HEK293 (cell line): ENCODE measurements at regions not wholly inside any gene's neighbourhood (a gene's known extent, or its start where the extent isn't known, plus 50 kb on each side); places are given as distances from the start of the nearest gene placed in this dataset.

Experiments
- CTCF ChIA-PET: fragments of 350-600 bp; formaldehyde crosslinking; extraction: SDS; loops from one replicate; lab custom pipeline; 2021; ENCODE audit warnings: antibody characterized with exemption; lab: Yijun Ruan, JAX
- POLR2A ChIA-PET: fragments of 300-600 bp; formaldehyde crosslinking; extraction: SDS; loops from one replicate; lab custom pipeline; 2020; ENCODE audit warnings: antibody characterized with exemption, inconsistent platforms; lab: Yijun Ruan, JAX
- H3K27ac ChIP-seq: fragments of 200-500 bp; sonication (Bioruptor generic); 2 replicates; pipeline ENCODE4 v1.5.1; 2014; ENCODE audit warnings: low read depth, low read length, control low read depth, inconsistent platforms; ENCODE audit errors: extremely low read depth
- H3K36me3 ChIP-seq, 2 experiments: fragments of 200-500 bp in 1 of 2; sonication (Bioruptor generic) in 1 of 2; 1 replicate in 1 of 2; 2 replicates in 1 of 2; pipeline ENCODE4 v1.5.1; 2014 to 2017; ENCODE audit warnings: inconsistent platforms in 2 of 2, low read length in 2 of 2; ENCODE audit not compliant: control insufficient read depth in 2 of 2, insufficient read depth in 1 of 2
- H3K4me1 ChIP-seq: fragments of 200-500 bp; sonication (Bioruptor generic); 2 replicates; pipeline ENCODE4 v1.5.1; 2014; ENCODE audit warnings: mild to moderate bottlenecking, low read length, inconsistent platforms; ENCODE audit not compliant: control insufficient read depth, insufficient read depth
- H3K4me3 ChIP-seq: 2 replicates; pipeline ENCODE4 v1.5.1; 2011; ENCODE audit warnings: low read depth, mild to moderate bottlenecking, control low read depth, low read length, moderate library complexity
- H3K9me3 ChIP-seq: fragments of 200-500 bp; sonication (Bioruptor generic); 2 replicates; pipeline ENCODE4 v1.5.1; 2014; ENCODE audit warnings: low read depth, low read length, inconsistent platforms; ENCODE audit not compliant: control insufficient read depth, insufficient read depth
- EGR2 ChIP-seq: fragments of 450-650 bp; formaldehyde crosslinking; IDR thresholded peaks from 2 replicates; pipeline ENCODE4 v1.5.1; 2016; ENCODE audit warnings: low read depth, missing biosample characterization, missing genetic modification characterization
- HOXD13 ChIP-seq: sonication (generic); formaldehyde crosslinking; IDR thresholded peaks from 2 replicates; pipeline ENCODE4 v1.8.0; 2022; ENCODE audit warnings: missing genetic modification reagents, borderline replicate concordance
- MEIS1 ChIP-seq: sonication (generic); formaldehyde crosslinking; IDR thresholded peaks from 2 replicates; pipeline ENCODE4 v1.8.1; 2022; ENCODE audit warnings: missing genetic modification reagents, mild to moderate bottlenecking, borderline replicate concordance
- TRIM28 ChIP-seq: IDR thresholded peaks from 2 replicates; pipeline ENCODE4 v1.6.1; 2011; ENCODE audit warnings: low read length, control low read depth, borderline replicate concordance
- YY2 ChIP-seq: fragments of 450-650 bp; formaldehyde crosslinking; IDR thresholded peaks from 2 replicates; pipeline ENCODE4 v1.5.1; 2016; ENCODE audit warnings: missing biosample characterization, missing genetic modification characterization
- ZBTB8A ChIP-seq: fragments of 450-650 bp; formaldehyde crosslinking; IDR thresholded peaks from 2 replicates; pipeline ENCODE4 v1.5.1; 2016; ENCODE audit warnings: missing biosample characterization, missing genetic modification characterization
- ZFP41 ChIP-seq: fragments of 450-650 bp; formaldehyde crosslinking; IDR thresholded peaks from 2 replicates; pipeline ENCODE4 v1.5.1; 2016; ENCODE audit warnings: missing biosample characterization, missing genetic modification characterization, borderline replicate concordance
- ZNF112 ChIP-seq: fragments of 450-650 bp; formaldehyde crosslinking; IDR thresholded peaks from 2 replicates; pipeline ENCODE4 v1.5.0; 2017; ENCODE audit warnings: missing biosample characterization, missing genetic modification characterization
- ZNF155 ChIP-seq: fragments of 450-650 bp; formaldehyde crosslinking; IDR thresholded peaks from 2 replicates; pipeline ENCODE4 v1.5.1; 2016; ENCODE audit warnings: missing biosample characterization, missing genetic modification characterization
- ZNF16 ChIP-seq: fragments of 450-650 bp; formaldehyde crosslinking; IDR thresholded peaks from 2 replicates; pipeline ENCODE4 v1.5.1; 2016; ENCODE audit warnings: low read depth, missing biosample characterization, missing genetic modification characterization
- ZNF169 ChIP-seq: fragments of 450-650 bp; formaldehyde crosslinking; IDR thresholded peaks from 2 replicates; pipeline ENCODE4 v1.5.1; 2016; ENCODE audit warnings: missing biosample characterization, missing genetic modification characterization
- ZNF248 ChIP-seq: fragments of 450-650 bp; formaldehyde crosslinking; IDR thresholded peaks from 2 replicates; pipeline ENCODE4 v1.5.1; 2017; ENCODE audit warnings: missing biosample characterization, missing genetic modification characterization
- ZNF366 ChIP-seq: fragments of 450-650 bp; formaldehyde crosslinking; conservative IDR thresholded peaks from 2 replicates; pipeline ENCODE4 v1.5.1; 2016; ENCODE audit warnings: missing biosample characterization, missing genetic modification characterization
- ZNF404 ChIP-seq: fragments of 450-650 bp; formaldehyde crosslinking; IDR thresholded peaks from 2 replicates; pipeline ENCODE4 v1.5.1; 2017; ENCODE audit warnings: missing biosample characterization, missing genetic modification characterization
- ZNF473 ChIP-seq: fragments of 450-650 bp; formaldehyde crosslinking; IDR thresholded peaks from 2 replicates; pipeline ENCODE4 v1.5.1; 2017; ENCODE audit warnings: missing biosample characterization, missing genetic modification characterization
- ZNF510 ChIP-seq: fragments of 450-650 bp; formaldehyde crosslinking; IDR thresholded peaks from 2 replicates; pipeline ENCODE4 v1.5.1; 2018; ENCODE audit warnings: mild to moderate bottlenecking, missing genetic modification characterization, missing biosample characterization; ENCODE audit not compliant: insufficient replicate concordance
- ZNF560 ChIP-seq: fragments of 450-650 bp; formaldehyde crosslinking; IDR thresholded peaks from 2 replicates; pipeline ENCODE4 v1.5.1; 2017; ENCODE audit warnings: missing biosample characterization, missing genetic modification characterization, borderline replicate concordance
- ZNF596 ChIP-seq: fragments of 450-650 bp; IDR thresholded peaks from 2 replicates; pipeline ENCODE4 v1.5.0; 2018; ENCODE audit warnings: missing biosample characterization, mild to moderate bottlenecking, missing genetic modification characterization, moderate library complexity
- ZNF629 ChIP-seq: fragments of 450-650 bp; formaldehyde crosslinking; IDR thresholded peaks from 2 replicates; pipeline ENCODE4 v1.5.1; 2017; ENCODE audit warnings: missing biosample characterization, missing genetic modification characterization
- ZNF670 ChIP-seq: fragments of 450-650 bp; formaldehyde crosslinking; IDR thresholded peaks from 2 replicates; pipeline ENCODE4 v1.5.1; 2016; ENCODE audit warnings: missing biosample characterization, missing genetic modification characterization, low read depth
- ZNF791 ChIP-seq: fragments of 450-650 bp; formaldehyde crosslinking; IDR thresholded peaks from 2 replicates; pipeline ENCODE4 v1.5.1; 2016; ENCODE audit warnings: missing biosample characterization, missing genetic modification characterization
- TF ChIP-seq, protein P1 (sequence below): fragments of 450-650 bp; formaldehyde crosslinking; IDR thresholded peaks from 2 replicates; pipeline ENCODE4 v1.5.1; 2017; ENCODE audit warnings: missing biosample characterization, mild to moderate bottlenecking, missing genetic modification characterization, moderate library complexity
- TF ChIP-seq, protein P2 (sequence below): fragments of 450-650 bp; formaldehyde crosslinking; IDR thresholded peaks from 2 replicates; pipeline ENCODE4 v1.5.1; 2017; ENCODE audit warnings: missing biosample characterization, missing genetic modification characterization
- TF ChIP-seq, protein P3 (sequence below): fragments of 450-650 bp; formaldehyde crosslinking; IDR thresholded peaks from 2 replicates; pipeline ENCODE4 v1.5.1; 2016; ENCODE audit warnings: missing biosample characterization, missing genetic modification characterization
- TF ChIP-seq, protein P4 (sequence below): IDR thresholded peaks from 2 replicates; pipeline ENCODE4 v1.6.1; 2011; ENCODE audit warnings: mild to moderate bottlenecking, low read depth, low read length, borderline replicate concordance

DNA sequence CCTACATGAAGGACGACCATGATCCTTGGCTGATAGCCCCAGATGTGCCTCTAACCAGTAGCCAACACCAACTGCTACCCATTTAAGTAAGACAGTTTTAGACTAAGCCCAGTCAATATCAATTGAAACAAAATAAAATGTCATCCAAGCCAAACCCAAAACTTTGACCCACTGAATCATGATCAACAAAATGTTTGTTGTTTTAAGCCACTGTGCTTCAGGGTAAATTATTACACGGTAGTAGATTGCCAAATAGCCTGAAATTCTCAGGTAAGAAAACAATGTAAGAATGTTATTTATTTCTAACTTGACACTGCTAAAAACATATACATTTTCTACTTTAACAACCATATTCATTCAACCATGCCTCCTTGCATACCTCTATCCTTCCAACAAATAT is 105.5 kb upstream of the PAPPA start:
- CTCF ChIA-PET, result interaction anchor here (0.6 to 1.1 kb wide), 3 partner anchors 64 to 455 kb away, joined by 3 read pairs; no protein-coding TSS in a partner anchor
- Histone ChIP-seq H3K9me3 (no peaks in the 10 kb centered on the region), H3K4me3 (no peak overlapping the region), H3K27ac (no peak overlapping the region), H3K36me3 (no peaks in the 10 kb centered on the region), H3K4me1 (no peaks in the 10 kb centered on the region)
- POLR2A ChIA-PET, result no interaction called here
- no peak for TF ChIP-seq ZNF510 (tag by site-specific recombination)
- no peak for TF ChIP-seq ZNF791
- no peak for TF ChIP-seq ZNF366
- TF ChIP-seq, protein P1, sequence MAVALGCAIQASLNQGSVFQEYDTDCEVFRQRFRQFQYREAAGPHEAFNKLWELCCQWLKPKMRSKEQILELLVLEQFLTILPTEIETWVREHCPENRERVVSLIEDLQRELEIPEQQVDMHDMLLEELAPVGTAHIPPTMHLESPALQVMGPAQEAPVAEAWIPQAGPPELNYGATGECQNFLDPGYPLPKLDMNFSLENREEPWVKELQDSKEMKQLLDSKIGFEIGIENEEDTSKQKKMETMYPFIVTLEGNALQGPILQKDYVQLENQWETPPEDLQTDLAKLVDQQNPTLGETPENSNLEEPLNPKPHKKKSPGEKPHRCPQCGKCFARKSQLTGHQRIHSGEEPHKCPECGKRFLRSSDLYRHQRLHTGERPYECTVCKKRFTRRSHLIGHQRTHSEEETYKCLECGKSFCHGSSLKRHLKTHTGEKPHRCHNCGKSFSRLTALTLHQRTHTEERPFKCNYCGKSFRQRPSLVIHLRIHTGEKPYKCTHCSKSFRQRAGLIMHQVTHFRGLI (tag by site-specific recombination), result no peak
- no peak for TF ChIP-seq ZFP41
- TF ChIP-seq, protein P2, sequence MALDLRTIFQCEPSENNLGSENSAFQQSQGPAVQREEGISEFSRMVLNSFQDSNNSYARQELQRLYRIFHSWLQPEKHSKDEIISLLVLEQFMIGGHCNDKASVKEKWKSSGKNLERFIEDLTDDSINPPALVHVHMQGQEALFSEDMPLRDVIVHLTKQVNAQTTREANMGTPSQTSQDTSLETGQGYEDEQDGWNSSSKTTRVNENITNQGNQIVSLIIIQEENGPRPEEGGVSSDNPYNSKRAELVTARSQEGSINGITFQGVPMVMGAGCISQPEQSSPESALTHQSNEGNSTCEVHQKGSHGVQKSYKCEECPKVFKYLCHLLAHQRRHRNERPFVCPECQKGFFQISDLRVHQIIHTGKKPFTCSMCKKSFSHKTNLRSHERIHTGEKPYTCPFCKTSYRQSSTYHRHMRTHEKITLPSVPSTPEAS (tag by site-specific recombination), result no peak

DNA sequence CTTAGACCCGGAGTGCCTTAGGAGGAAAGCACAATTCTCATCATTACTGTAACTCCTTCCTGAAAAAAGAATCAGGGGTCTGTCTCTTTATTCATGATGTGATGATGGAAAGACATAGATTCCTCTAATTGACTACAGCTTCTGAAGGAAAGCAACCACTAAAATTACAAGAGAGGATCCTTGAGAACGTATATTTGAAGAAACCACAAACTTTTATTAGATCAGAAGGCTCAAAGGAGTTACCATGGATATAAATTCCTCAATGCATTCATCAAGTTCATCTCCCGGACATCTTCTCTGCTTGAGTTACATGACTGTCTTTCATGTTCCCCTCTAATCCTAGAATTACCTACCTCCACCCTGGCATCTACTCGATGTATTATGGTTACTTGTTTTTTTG is 104.1 kb upstream of the PAPPA start:
- CTCF ChIA-PET, result no interaction called here

DNA sequence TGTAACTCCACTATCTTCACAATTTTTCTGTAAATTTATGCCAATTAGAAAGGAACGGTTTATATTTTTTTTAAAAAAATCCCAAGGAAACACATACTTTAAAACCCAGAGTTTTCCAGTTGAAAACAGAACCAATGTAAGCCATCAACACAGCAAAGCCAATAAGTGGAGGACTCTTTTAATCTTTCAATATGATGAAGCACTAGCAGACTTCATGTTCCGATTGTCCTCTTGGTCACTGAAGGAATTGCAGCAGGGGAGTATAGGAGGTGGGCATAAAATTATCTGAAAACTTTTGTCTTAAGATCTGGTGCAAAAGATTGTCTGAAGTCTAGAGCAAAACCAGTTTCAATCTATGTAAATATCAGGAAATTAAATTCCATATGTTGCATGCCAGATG is 102.1 kb upstream of the PAPPA start:
- CTCF ChIA-PET, result no interaction called here
- H3K4me1 ChIP-seq, result no peaks in the 10 kb centered on the region
- H3K36me3 ChIP-seq, result no peaks in the 10 kb centered on the region
- H3K27ac ChIP-seq, result no peak overlapping the region
- no peak overlapping the region for H3K4me3 ChIP-seq
- POLR2A ChIA-PET, result no interaction called here
- no peaks in the 10 kb centered on the region for H3K9me3 ChIP-seq
- TF ChIP-seq ZNF112 (tag by site-specific recombination) (no peak), ZNF670 (tag by site-specific recombination) (no peak), ZNF404 (tag by site-specific recombination) (no peak), YY2 (tag by site-specific recombination) (no peak), ZNF155 (no peak), ZNF629 (no peak), ZNF596 (tag by site-specific recombination) (no peak), ZNF248 (no peak), ZBTB8A (tag by site-specific recombination) (no peak), ZNF560 (no peak), ZNF16 (tag by site-specific recombination) (no peak), ZNF473 (tag by site-specific recombination) (no peak), ZNF169 (no peak)
- TF ChIP-seq, protein P3, sequence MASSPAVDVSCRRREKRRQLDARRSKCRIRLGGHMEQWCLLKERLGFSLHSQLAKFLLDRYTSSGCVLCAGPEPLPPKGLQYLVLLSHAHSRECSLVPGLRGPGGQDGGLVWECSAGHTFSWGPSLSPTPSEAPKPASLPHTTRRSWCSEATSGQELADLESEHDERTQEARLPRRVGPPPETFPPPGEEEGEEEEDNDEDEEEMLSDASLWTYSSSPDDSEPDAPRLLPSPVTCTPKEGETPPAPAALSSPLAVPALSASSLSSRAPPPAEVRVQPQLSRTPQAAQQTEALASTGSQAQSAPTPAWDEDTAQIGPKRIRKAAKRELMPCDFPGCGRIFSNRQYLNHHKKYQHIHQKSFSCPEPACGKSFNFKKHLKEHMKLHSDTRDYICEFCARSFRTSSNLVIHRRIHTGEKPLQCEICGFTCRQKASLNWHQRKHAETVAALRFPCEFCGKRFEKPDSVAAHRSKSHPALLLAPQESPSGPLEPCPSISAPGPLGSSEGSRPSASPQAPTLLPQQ, result no peak
- TF ChIP-seq, protein P4, sequence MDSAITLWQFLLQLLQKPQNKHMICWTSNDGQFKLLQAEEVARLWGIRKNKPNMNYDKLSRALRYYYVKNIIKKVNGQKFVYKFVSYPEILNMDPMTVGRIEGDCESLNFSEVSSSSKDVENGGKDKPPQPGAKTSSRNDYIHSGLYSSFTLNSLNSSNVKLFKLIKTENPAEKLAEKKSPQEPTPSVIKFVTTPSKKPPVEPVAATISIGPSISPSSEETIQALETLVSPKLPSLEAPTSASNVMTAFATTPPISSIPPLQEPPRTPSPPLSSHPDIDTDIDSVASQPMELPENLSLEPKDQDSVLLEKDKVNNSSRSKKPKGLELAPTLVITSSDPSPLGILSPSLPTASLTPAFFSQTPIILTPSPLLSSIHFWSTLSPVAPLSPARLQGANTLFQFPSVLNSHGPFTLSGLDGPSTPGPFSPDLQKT, result no peak

More for the DNA sequence above, 104.1 kb upstream of the PAPPA start:
- no peak overlapping the region for H3K27ac ChIP-seq
- TF ChIP-seq EGR2 (no peak), TRIM28 (no peak), HOXD13 (CRISPR knock-in tag) (no peak), MEIS1 (CRISPR knock-in tag) (no peak)
- POLR2A ChIA-PET, result no interaction called here
- no peaks in the 10 kb centered on the region for H3K4me1 ChIP-seq
- H3K36me3 ChIP-seq, result no peaks in the 10 kb centered on the region
- no peak overlapping the region for H3K4me3 ChIP-seq
- H3K9me3 ChIP-seq, result no peaks in the 10 kb centered on the region
